OCI-LY1 (cell line): ENCODE measurements at regions not wholly inside any gene's neighbourhood (a gene's known extent, or its start where the extent isn't known, plus 50 kb on each side); places are given as distances from the start of the nearest gene placed in this dataset.
A peak's percentile ranks its signal among the peaks of the same experiment; 100 is the strongest.

Experiments used
- H2AFZ ChIP-seq: fragments of 200-600 bp; sonication (generic), shearing (Covaris generic); 2 replicates; pipeline ENCODE4 v1.6.0; 2014; ENCODE audit warnings: antibody characterized with exemption, mild to moderate bottlenecking, low read length
- H3F3A ChIP-seq: fragments of 200-600 bp; sonication (generic), shearing (Covaris generic); 2 replicates; pipeline ENCODE4 v1.6.0; 2014; ENCODE audit warnings: mild to moderate bottlenecking, antibody characterized with exemption, low read length, moderate library complexity; ENCODE audit not compliant: insufficient read depth
- H3K27ac ChIP-seq: fragments of 200-600 bp; sonication (generic); 2 replicates; pipeline ENCODE4 v1.5.1; 2014; ENCODE audit warnings: low read length, mixed run types, mild to moderate bottlenecking, low read depth; ENCODE audit not compliant: poor library complexity, severe bottlenecking
- H3K27me3 ChIP-seq: fragments of 200-600 bp; sonication (generic); 2 replicates; pipeline ENCODE4 v1.6.0; 2014; ENCODE audit warnings: antibody characterized with exemption, mild to moderate bottlenecking, low read length, moderate library complexity; ENCODE audit not compliant: insufficient read depth
- H3K36me3 ChIP-seq: fragments of 200-600 bp; sonication (generic); 2 replicates; pipeline ENCODE4 v1.6.1; 2014; ENCODE audit warnings: mild to moderate bottlenecking, antibody characterized with exemption, low read length, moderate library complexity, mixed read lengths; ENCODE audit not compliant: insufficient read depth
- H3K4me1 ChIP-seq: fragments of 200-600 bp; sonication (generic); 2 replicates; pipeline ENCODE4 v1.5.1; 2014; ENCODE audit warnings: mild to moderate bottlenecking, low read length, moderate library complexity; ENCODE audit not compliant: insufficient read depth, severe bottlenecking
- H3K4me2 ChIP-seq: fragments of 200-600 bp; sonication (generic), shearing (Covaris generic); 2 replicates; pipeline ENCODE4 v1.6.1; 2014; ENCODE audit warnings: low read length
- H3K4me3 ChIP-seq: fragments of 200-600 bp; sonication (generic); 2 replicates; pipeline ENCODE4 v1.5.1; 2014; ENCODE audit warnings: low read length, low read depth, mild to moderate bottlenecking, mixed read lengths; ENCODE audit not compliant: poor library complexity, severe bottlenecking
- H3K79me2 ChIP-seq: fragments of 200-600 bp; shearing (Covaris generic); 2 replicates; pipeline ENCODE4 v1.6.1; 2016; ENCODE audit warnings: mixed run types, low read length, mixed read lengths; ENCODE audit not compliant: insufficient read depth
- H3K9ac ChIP-seq: fragments of 200-600 bp; sonication (generic), shearing (Covaris generic); 2 replicates; pipeline ENCODE4 v1.6.1; 2014; ENCODE audit warnings: mild to moderate bottlenecking, low read length, mixed read lengths
- H3K9me2 ChIP-seq: fragments of 200-600 bp; sonication (generic), shearing (Covaris generic); 2 replicates; pipeline ENCODE4 v1.6.1; 2014; ENCODE audit warnings: low read depth, mild to moderate bottlenecking, low read length, mixed read lengths
- H3K9me3 ChIP-seq: fragments of 200-600 bp; shearing (Covaris generic); 2 replicates; pipeline ENCODE4 v1.6.1; 2014; ENCODE audit warnings: low read length, mixed read lengths
- H4K20me1 ChIP-seq: fragments of 200-600 bp; sonication (generic), shearing (Covaris generic); 2 replicates; pipeline ENCODE4 v1.6.0; 2016; ENCODE audit warnings: mild to moderate bottlenecking, low read length; ENCODE audit not compliant: insufficient read depth
- CTCF ChIP-seq: fragments of 200-600 bp; sonication (generic), shearing (Covaris generic); IDR thresholded peaks from 2 replicates; pipeline ENCODE4 v1.5.1; 2017; ENCODE audit warnings: mild to moderate bottlenecking, antibody characterized with exemption, low read length, moderate library complexity, mixed read lengths
- EZH2 ChIP-seq: fragments of 200-600 bp; sonication (generic), shearing (Covaris generic); IDR thresholded peaks from 2 replicates; pipeline ENCODE4 v1.8.0; 2017; ENCODE audit warnings: borderline replicate concordance, mixed run types, mild to moderate bottlenecking, antibody characterized with exemption, low read length, moderate library complexity, mixed read lengths

DNA sequence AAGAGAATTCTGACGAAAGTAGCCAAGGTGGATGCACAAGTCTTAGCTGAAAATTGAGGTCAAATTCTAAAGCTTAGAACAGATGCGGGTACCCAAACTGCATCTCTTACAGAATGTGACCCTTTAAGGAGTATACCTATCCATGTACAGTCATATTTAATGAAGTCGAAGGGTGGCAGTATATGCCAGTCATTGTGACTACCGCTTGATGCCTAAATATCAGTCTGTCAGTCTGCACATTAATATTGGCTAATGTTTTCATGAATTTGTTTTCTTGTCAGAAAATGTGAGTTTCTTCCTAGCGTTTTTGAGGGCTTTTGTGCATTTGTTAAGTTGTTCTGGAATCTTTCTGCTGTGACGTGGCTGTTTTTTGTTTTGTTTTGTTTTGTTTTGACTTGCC, 264.5 kb upstream of the ELAVL2 start:
- Histone ChIP-seq H3K27me3 (no peaks in the 10 kb centered on the region), H3K4me3 (no peak overlapping the region), H3F3A (no peaks in the 10 kb centered on the region), H2AFZ (no peak overlapping the region), H3K4me2 (no peak overlapping the region), H3K4me1 (no peaks in the 10 kb centered on the region), H3K9me2 (no peaks in the 10 kb centered on the region), H3K36me3 (no peaks in the 10 kb centered on the region), H3K27ac (no peak overlapping the region), H3K9me3 (no peaks in the 10 kb centered on the region), H3K9ac (no peak overlapping the region), H4K20me1 (no peaks in the 10 kb centered on the region), H3K79me2 (no peaks in the 10 kb centered on the region)
- peak; percentile 48; the same call in 1 of the 2 replicates for TF ChIP-seq CTCF
- no peak for TF ChIP-seq EZH2

- no peak overlapping the region for H3K9ac ChIP-seq
- H3K4me3 ChIP-seq: no peak overlapping the region
- H3K4me2 ChIP-seq: no peak overlapping the region
- H3K27me3 ChIP-seq: no peaks in the 10 kb centered on the region
- H3K36me3 ChIP-seq: no peaks in the 10 kb centered on the region
- no peaks in the 10 kb centered on the region for H4K20me1 ChIP-seq
- H3K9me2 ChIP-seq: no peaks in the 10 kb centered on the region
- H3K79me2 ChIP-seq: no peaks in the 10 kb centered on the region
- H3K4me1 ChIP-seq: no peaks in the 10 kb centered on the region
- no peaks in the 10 kb centered on the region for H3K9me3 ChIP-seq
- no peaks in the 10 kb centered on the region for H3F3A ChIP-seq
- no peak overlapping the region for H3K27ac ChIP-seq
- TF ChIP-seq EZH2 (no peak), CTCF (no peak)
- H2AFZ ChIP-seq: no peak overlapping the region
Measured at GRCh38 chr9:24073666-24074065, 247.6 kb upstream of the ELAVL2 start.

GRCh38 chr9:24073007-24073592, 247.1 kb upstream of the ELAVL2 start:
- no peak overlapping the region for H3K9ac ChIP-seq
- H3K27ac ChIP-seq: no peak overlapping the region
- no peaks in the 10 kb centered on the region for H3K27me3 ChIP-seq
- no peaks in the 10 kb centered on the region for H4K20me1 ChIP-seq
- H3K4me3 ChIP-seq: no peak overlapping the region
- H3F3A ChIP-seq: no peaks in the 10 kb centered on the region
- no peak overlapping the region for H2AFZ ChIP-seq
- H3K4me1 ChIP-seq: no peaks in the 10 kb centered on the region
- H3K4me2 ChIP-seq: no peak overlapping the region
- H3K9me2 ChIP-seq: no peaks in the 10 kb centered on the region
- H3K79me2 ChIP-seq: no peaks in the 10 kb centered on the region
- H3K36me3 ChIP-seq: no peaks in the 10 kb centered on the region
- TF ChIP-seq EZH2: no peak
- no peak for TF ChIP-seq CTCF
- H3K9me3 ChIP-seq: no peaks in the 10 kb centered on the region
